Thoracic aorta (tissue), 2 donors: ENCODE measurements at regions not wholly inside any gene's neighbourhood (a gene's known extent, or its start where the extent isn't known, plus 50 kb on each side); places are given as distances from the start of the nearest gene placed in this dataset.

ENCODE experiments used
- ATAC-seq: fragments of 150-250 bp; one replicate; pipeline ENCODE4 v1.8.0; 2017; ENCODE audit warnings: low read depth; ENCODE audit not compliant: insufficient number of reproducible peaks, low FRiP score
- DNase-seq: peaks from one replicate; pipeline ENCODE4 v3.0.0-alpha.2; 2020; ENCODE audit warnings: low spot score
- H3K27ac ChIP-seq, 2 donors: fragments of 200-600 bp; sonication (generic); 1 replicate in 1 of 2; 2 replicates in 1 of 2; pipeline ENCODE4 v1.5.1; 2016; ENCODE audit warnings: mild to moderate bottlenecking in 2 of 2, moderate library complexity in 2 of 2
- H3K27me3 ChIP-seq: fragments of 200-600 bp; sonication (generic); replicated peaks from 2 replicates; pipeline ENCODE4 v1.6.0; 2016; ENCODE audit warnings: mild to moderate bottlenecking; ENCODE audit not compliant: insufficient read depth
- H3K36me3 ChIP-seq: fragments of 200-600 bp; sonication (generic); one replicate; pipeline ENCODE4 v1.5.1; 2016
- H3K4me1 ChIP-seq, 2 donors: fragments of 200-600 bp; sonication (generic); 1 replicate in 1 of 2; 2 replicates in 1 of 2; pipeline versions ENCODE4 v1.5.1 to v1.6.0; 2016; ENCODE audit warnings: low read depth in 2 of 2, mild to moderate bottlenecking in 1 of 2; ENCODE audit not compliant: control insufficient read depth in 1 of 2
- H3K4me3 ChIP-seq: fragments of 200-600 bp; sonication (generic); 2 replicates; pipeline ENCODE4 v1.5.1; 2016; ENCODE audit warnings: mild to moderate bottlenecking
- H3K9me3 ChIP-seq: fragments of 200-600 bp; sonication (generic); 2 replicates; pipeline ENCODE4 v1.5.1; 2016
- TF ChIP-seq, protein P1 (sequence below): fragments of 200-600 bp; sonication (generic); IDR thresholded peaks from one replicate; pipeline ENCODE4 v1.5.1; 2019; ENCODE audit warnings: antibody characterized with exemption

DNA sequence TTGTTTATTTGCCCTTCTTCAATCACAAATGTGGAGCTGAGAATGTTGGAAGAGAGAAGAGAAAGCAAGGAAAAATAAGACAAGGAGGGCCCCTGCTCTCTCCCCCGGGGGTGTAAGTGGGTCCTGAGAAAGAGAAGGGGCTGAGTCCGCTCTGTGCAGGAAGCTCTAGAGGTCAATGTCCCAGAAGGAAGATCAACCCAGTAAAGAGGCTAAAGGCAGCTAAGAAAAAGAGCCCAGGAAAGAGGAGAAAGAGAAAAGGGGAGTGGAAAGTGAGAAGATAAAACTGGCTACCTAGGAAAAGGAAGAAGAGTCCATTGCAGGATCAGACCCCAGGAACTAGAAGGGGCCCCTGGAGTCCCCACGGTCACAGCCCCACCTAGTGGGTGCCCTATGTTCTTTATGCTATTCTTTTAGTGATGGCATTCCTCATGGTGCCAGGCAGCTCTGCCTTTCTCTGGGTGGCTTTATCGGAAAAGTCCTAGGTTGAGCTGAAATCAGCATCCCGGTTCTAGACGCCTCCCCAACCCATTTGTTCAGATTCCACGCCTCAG lies 583.4 kb downstream of the ACTL7B start:
- Histone ChIP-seq H3K9me3 (no peaks in the 10 kb centered on the region), H3K36me3 (no peaks in the 10 kb centered on the region), H3K4me3 (no peak overlapping the region), H3K27me3 (no peaks in the 10 kb centered on the region), H3K27ac (no peak overlapping the region), H3K4me1 (peaks cover 0 to 6% of the 10 kb centered on the region in 2 donors)
- TF ChIP-seq, protein P1, sequence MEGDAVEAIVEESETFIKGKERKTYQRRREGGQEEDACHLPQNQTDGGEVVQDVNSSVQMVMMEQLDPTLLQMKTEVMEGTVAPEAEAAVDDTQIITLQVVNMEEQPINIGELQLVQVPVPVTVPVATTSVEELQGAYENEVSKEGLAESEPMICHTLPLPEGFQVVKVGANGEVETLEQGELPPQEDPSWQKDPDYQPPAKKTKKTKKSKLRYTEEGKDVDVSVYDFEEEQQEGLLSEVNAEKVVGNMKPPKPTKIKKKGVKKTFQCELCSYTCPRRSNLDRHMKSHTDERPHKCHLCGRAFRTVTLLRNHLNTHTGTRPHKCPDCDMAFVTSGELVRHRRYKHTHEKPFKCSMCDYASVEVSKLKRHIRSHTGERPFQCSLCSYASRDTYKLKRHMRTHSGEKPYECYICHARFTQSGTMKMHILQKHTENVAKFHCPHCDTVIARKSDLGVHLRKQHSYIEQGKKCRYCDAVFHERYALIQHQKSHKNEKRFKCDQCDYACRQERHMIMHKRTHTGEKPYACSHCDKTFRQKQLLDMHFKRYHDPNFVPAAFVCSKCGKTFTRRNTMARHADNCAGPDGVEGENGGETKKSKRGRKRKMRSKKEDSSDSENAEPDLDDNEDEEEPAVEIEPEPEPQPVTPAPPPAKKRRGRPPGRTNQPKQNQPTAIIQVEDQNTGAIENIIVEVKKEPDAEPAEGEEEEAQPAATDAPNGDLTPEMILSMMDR = no peak
- DNase-seq (no peak), ATAC-seq (no peak)

DNA sequence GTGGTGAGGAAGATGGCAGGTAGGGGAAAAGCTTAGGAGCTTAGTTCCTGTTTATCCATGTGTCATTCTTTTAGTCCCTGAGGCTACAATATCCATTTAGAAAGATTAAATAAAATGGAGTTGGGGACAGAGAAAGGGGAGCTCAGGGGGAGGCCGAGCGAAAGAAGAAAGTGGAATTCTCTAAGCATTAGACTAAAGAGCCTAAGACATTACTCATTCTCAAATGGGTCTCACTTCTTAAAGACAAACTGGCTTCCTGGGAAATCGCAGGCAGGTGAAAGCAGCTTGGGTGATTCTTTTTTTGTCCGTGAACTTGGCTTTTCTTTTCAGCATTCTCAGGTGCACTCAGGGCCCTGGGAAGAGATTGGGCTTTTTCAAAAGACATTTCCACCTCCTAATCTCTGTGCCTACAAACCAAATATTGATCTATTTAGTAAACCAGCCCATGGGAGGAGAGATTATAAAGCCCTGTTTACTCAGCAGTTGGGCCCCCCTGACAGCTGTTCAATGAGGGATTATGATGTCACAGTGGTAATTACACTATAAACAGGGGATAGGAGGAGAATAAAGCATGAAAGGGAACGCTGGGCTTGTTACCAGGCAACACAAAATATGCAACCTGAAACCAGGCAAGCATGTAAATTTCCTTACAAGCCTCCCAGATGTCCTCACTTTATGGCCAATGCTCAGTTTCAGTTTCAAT lies 584.0 kb downstream of the ACTL7B start:
- Histone ChIP-seq H3K4me3 (no peak overlapping the region), H3K36me3 (no peaks in the 10 kb centered on the region), H3K27me3 (no peaks in the 10 kb centered on the region), H3K9me3 (no peaks in the 10 kb centered on the region), H3K4me1 (peaks cover 0 to 6% of the 10 kb centered on the region in 2 donors), H3K27ac (no peak overlapping the region)
- ATAC-seq = no peak
- TF ChIP-seq, protein P1 = no peak
- no peak for DNase-seq

DNA sequence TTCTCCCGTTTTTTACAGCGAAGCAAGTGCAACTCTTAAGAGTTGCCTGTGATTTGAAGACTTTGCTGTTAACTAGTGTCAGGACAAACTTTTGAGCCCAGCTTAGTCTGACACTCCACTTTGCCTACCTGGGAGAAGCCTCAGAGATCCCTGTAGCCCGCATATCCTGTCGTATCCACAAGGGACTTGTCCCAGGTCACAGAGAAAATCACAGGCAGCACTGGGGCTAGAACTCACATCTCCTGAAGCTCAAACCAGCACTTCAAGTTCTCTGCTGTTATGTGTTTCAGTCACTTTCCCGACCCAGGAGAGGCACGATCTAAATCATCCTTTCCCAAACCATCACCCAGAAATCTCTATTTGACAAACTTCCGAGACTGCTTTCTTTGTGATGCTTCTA lies 584.5 kb downstream of the ACTL7B start:
- Histone ChIP-seq H3K27ac (no peak overlapping the region), H3K4me1 (peaks cover 0 to 6% of the 10 kb centered on the region in 2 donors)

DNA sequence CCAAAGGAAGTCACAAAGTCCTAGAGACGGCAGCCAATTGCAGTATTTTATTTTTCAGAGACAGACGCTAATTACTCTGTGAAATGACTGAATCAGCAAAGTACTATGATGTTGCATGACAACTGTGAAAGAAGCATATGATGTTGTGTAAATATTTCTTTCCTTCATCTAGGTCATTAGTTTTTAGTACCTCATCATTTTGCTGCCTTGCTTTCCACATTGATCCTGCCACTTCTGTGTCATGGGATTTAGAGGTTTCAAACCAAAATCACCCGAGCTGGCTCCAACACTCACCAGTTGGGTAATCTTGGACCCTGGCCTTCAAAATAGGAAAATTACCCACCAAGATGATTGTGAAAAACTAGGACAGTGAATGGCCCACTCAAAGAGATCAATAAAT lies 585.2 kb downstream of the ACTL7B start:
- DNase-seq (no peak), ATAC-seq (no peak)
- Histone ChIP-seq H3K36me3 (no peaks in the 10 kb centered on the region), H3K4me1 (peaks cover 0 to 6% of the 10 kb centered on the region in 2 donors), H3K9me3 (no peaks in the 10 kb centered on the region), H3K4me3 (no peak overlapping the region), H3K27me3 (no peaks in the 10 kb centered on the region), H3K27ac (no peak overlapping the region)
- TF ChIP-seq, protein P1 = no peak

More for the DNA sequence above, 584.5 kb downstream of the ACTL7B start:
- TF ChIP-seq, protein P1 = no peak
- H3K9me3 ChIP-seq = no peaks in the 10 kb centered on the region
- H3K4me3 ChIP-seq = no peak overlapping the region
- H3K27me3 ChIP-seq = no peaks in the 10 kb centered on the region
- ATAC-seq (no peak), DNase-seq (no peak)
- no peaks in the 10 kb centered on the region for H3K36me3 ChIP-seq

DNA sequence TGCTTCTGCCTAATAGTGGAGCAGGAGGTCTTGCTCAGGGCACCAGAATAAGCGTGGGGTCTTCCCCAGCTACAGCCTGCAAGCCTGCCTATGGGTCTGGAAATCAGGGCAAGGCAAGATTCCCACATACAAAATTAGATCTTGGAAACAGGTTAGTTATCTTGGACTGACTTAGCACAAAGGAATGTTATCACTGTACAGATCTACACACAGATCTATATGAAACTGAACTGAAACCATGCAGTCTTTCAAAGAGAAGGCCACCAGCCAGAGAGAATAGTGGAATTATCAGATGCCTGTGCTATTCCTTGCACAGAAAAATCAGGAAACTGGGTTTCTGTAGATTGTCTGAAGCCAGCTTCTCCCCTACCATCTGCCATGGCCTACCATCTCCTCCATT lies 585.7 kb downstream of the ACTL7B start:
- H3K9me3 ChIP-seq = no peaks in the 10 kb centered on the region
- H3K27me3 ChIP-seq = no peaks in the 10 kb centered on the region
- DNase-seq = no peak
- TF ChIP-seq, protein P1 = no peak
- peaks cover 0 to 6% of the 10 kb centered on the region in 2 donors for H3K4me1 ChIP-seq
- no peaks in the 10 kb centered on the region for H3K36me3 ChIP-seq
- no peak overlapping the region for H3K27ac ChIP-seq
- no peak overlapping the region for H3K4me3 ChIP-seq
- ATAC-seq = no peak
